HEK293 (cell line): ENCODE measurements at regions not wholly inside any gene's neighbourhood (a gene's known extent, or its start where the extent isn't known, plus 50 kb on each side); places are given as distances from the start of the nearest gene placed in this dataset.

Source experiments
- CTCF ChIA-PET: fragments of 350-600 bp; formaldehyde crosslinking; extraction: SDS; loops from one replicate; lab custom pipeline; 2021; ENCODE audit warnings: antibody characterized with exemption; lab: Yijun Ruan, JAX
- POLR2A ChIA-PET: fragments of 300-600 bp; formaldehyde crosslinking; extraction: SDS; loops from one replicate; lab custom pipeline; 2020; ENCODE audit warnings: antibody characterized with exemption, inconsistent platforms; lab: Yijun Ruan, JAX
- H3K27ac ChIP-seq: fragments of 200-500 bp; sonication (Bioruptor generic); 2 replicates; pipeline ENCODE4 v1.5.1; 2014; ENCODE audit warnings: low read depth, low read length, control low read depth, inconsistent platforms; ENCODE audit errors: extremely low read depth
- H3K36me3 ChIP-seq, 2 experiments: fragments of 200-500 bp in 1 of 2; sonication (Bioruptor generic) in 1 of 2; 1 replicate in 1 of 2; 2 replicates in 1 of 2; pipeline ENCODE4 v1.5.1; 2014 to 2017; ENCODE audit warnings: inconsistent platforms in 2 of 2, low read length in 2 of 2; ENCODE audit not compliant: control insufficient read depth in 2 of 2, insufficient read depth in 1 of 2
- H3K4me1 ChIP-seq: fragments of 200-500 bp; sonication (Bioruptor generic); 2 replicates; pipeline ENCODE4 v1.5.1; 2014; ENCODE audit warnings: mild to moderate bottlenecking, low read length, inconsistent platforms; ENCODE audit not compliant: control insufficient read depth, insufficient read depth
- H3K4me3 ChIP-seq: 2 replicates; pipeline ENCODE4 v1.5.1; 2011; ENCODE audit warnings: low read depth, mild to moderate bottlenecking, control low read depth, low read length, moderate library complexity
- H3K9me3 ChIP-seq: fragments of 200-500 bp; sonication (Bioruptor generic); 2 replicates; pipeline ENCODE4 v1.5.1; 2014; ENCODE audit warnings: low read depth, low read length, inconsistent platforms; ENCODE audit not compliant: control insufficient read depth, insufficient read depth
- GFI1B ChIP-seq: fragments of 450-650 bp; formaldehyde crosslinking; IDR thresholded peaks from 2 replicates; pipeline ENCODE4 v1.5.1; 2016; ENCODE audit warnings: missing biosample characterization, missing genetic modification characterization
- GLI4 ChIP-seq: fragments of 450-650 bp; formaldehyde crosslinking; IDR thresholded peaks from 2 replicates; pipeline ENCODE4 v1.5.1; 2016; ENCODE audit warnings: missing biosample characterization, missing genetic modification characterization
- KLF10 ChIP-seq: fragments of 450-650 bp; IDR thresholded peaks from 2 replicates; pipeline ENCODE4 v1.5.1; 2018; ENCODE audit warnings: missing biosample characterization, mild to moderate bottlenecking, missing genetic modification characterization
- RBAK ChIP-seq: fragments of 450-650 bp; formaldehyde crosslinking; IDR thresholded peaks from 2 replicates; pipeline ENCODE4 v1.5.1; 2016; ENCODE audit warnings: missing biosample characterization, missing genetic modification characterization
- SCRT1 ChIP-seq: fragments of 450-650 bp; formaldehyde crosslinking; IDR thresholded peaks from 2 replicates; pipeline ENCODE4 v1.5.1; 2016; ENCODE audit warnings: missing biosample characterization, missing genetic modification characterization, borderline replicate concordance
- SP3 ChIP-seq: fragments of 450-650 bp; formaldehyde crosslinking; IDR thresholded peaks from 2 replicates; pipeline ENCODE4 v1.5.1; 2016; ENCODE audit warnings: missing biosample characterization, missing genetic modification characterization
- ZBTB49 ChIP-seq: fragments of 450-650 bp; formaldehyde crosslinking; IDR thresholded peaks from 2 replicates; pipeline ENCODE4 v1.5.1; 2016; ENCODE audit warnings: missing biosample characterization, missing genetic modification characterization, low read depth
- ZFHX2 ChIP-seq: fragments of 450-650 bp; formaldehyde crosslinking; conservative IDR thresholded peaks from 2 replicates; pipeline ENCODE4 v1.5.1; 2016; ENCODE audit warnings: missing biosample characterization, missing genetic modification characterization
- ZFP37 ChIP-seq: fragments of 450-650 bp; formaldehyde crosslinking; IDR thresholded peaks from 2 replicates; pipeline ENCODE4 v1.5.1; 2016; ENCODE audit warnings: missing biosample characterization, missing genetic modification characterization
- ZNF133 ChIP-seq: fragments of 450-650 bp; formaldehyde crosslinking; IDR thresholded peaks from 2 replicates; pipeline ENCODE4 v1.5.1; 2016; ENCODE audit warnings: missing biosample characterization, missing genetic modification characterization
- ZNF148 ChIP-seq: fragments of 450-650 bp; formaldehyde crosslinking; IDR thresholded peaks from 2 replicates; pipeline ENCODE4 v1.5.0; 2017; ENCODE audit warnings: missing biosample characterization, missing genetic modification characterization, borderline replicate concordance
- ZNF184 ChIP-seq: fragments of 450-650 bp; IDR thresholded peaks from 2 replicates; pipeline ENCODE4 v1.5.1; 2018; ENCODE audit warnings: missing biosample characterization, mild to moderate bottlenecking, missing genetic modification characterization
- ZNF433 ChIP-seq: fragments of 450-650 bp; formaldehyde crosslinking; IDR thresholded peaks from 2 replicates; pipeline ENCODE4 v1.5.1; 2016; ENCODE audit warnings: missing biosample characterization, missing genetic modification characterization, low read depth
- ZNF513 ChIP-seq: fragments of 450-650 bp; IDR thresholded peaks from 2 replicates; pipeline ENCODE4 v1.5.1; 2018; ENCODE audit warnings: missing biosample characterization, missing genetic modification characterization
- ZNF645 ChIP-seq: fragments of 450-650 bp; formaldehyde crosslinking; IDR thresholded peaks from 2 replicates; pipeline ENCODE4; 2016; ENCODE audit warnings: missing biosample characterization, missing genetic modification characterization
- ZNF664 ChIP-seq: fragments of 450-650 bp; formaldehyde crosslinking; IDR thresholded peaks from 2 replicates; pipeline ENCODE4 v1.5.1; 2016; ENCODE audit warnings: missing biosample characterization, missing genetic modification characterization
- ZNF692 ChIP-seq: fragments of 450-650 bp; formaldehyde crosslinking; IDR thresholded peaks from 2 replicates; pipeline ENCODE4 v1.5.1; 2016; ENCODE audit warnings: missing biosample characterization, missing genetic modification characterization
- ZNF843 ChIP-seq: fragments of 450-650 bp; formaldehyde crosslinking; IDR thresholded peaks from 2 replicates; pipeline ENCODE4 v1.5.1; 2016; ENCODE audit warnings: missing biosample characterization, missing genetic modification characterization
- ZSCAN18 ChIP-seq: fragments of 450-650 bp; formaldehyde crosslinking; IDR thresholded peaks from 2 replicates; pipeline ENCODE4 v1.5.1; 2016; ENCODE audit warnings: missing biosample characterization, missing genetic modification characterization

GRCh38 chr11:27842290-27842689 is 142.0 kb upstream of the BDNF start:
- no peak for TF ChIP-seq ZNF433
- no peak for TF ChIP-seq ZNF664 (tag by site-specific recombination)
- TF ChIP-seq KLF10 (tag by site-specific recombination) = no peak
- no peak for TF ChIP-seq GFI1B (tag by site-specific recombination)
- no peak for TF ChIP-seq RBAK (tag by site-specific recombination)
- no peak for TF ChIP-seq ZFHX2 (tag by site-specific recombination)
- no peak for TF ChIP-seq GLI4 (tag by site-specific recombination)
- no peak for TF ChIP-seq SCRT1 (tag by site-specific recombination)
- no peak for TF ChIP-seq ZNF148
- TF ChIP-seq ZNF692 = no peak
- no peak for TF ChIP-seq ZNF843 (tag by site-specific recombination)
- no peak for TF ChIP-seq ZNF133 (tag by site-specific recombination)
- no peak for TF ChIP-seq ZBTB49 (tag by site-specific recombination)
- no peak for TF ChIP-seq ZNF645 (tag by site-specific recombination)
- TF ChIP-seq ZSCAN18 (tag by site-specific recombination) = no peak
- TF ChIP-seq ZNF184 = no peak
- no peak for TF ChIP-seq ZNF513 (tag by site-specific recombination)
- no peak for TF ChIP-seq SP3 (tag by site-specific recombination)
- TF ChIP-seq ZFP37 = no peak
- TF ChIP-seq, all 188 proteins: peak for 0
- Histone ChIP-seq H3K36me3 (no peaks in the 10 kb centered on the region), H3K4me3 (no peak overlapping the region), H3K9me3 (no peaks in the 10 kb centered on the region), H3K27ac (no peak overlapping the region), H3K4me1 (no peaks in the 10 kb centered on the region)
- ChIA-PET POLR2A (no interaction called here), CTCF (interaction anchor here (0.6 kb wide), 1 partner anchor 755 kb away, joined by 3 read pairs; no protein-coding TSS in a partner anchor)
